Thyroid gland (tissue), 4 donors: ENCODE measurements at regions not wholly inside any gene's neighbourhood (a gene's known extent, or its start where the extent isn't known, plus 50 kb on each side); places are given as distances from the start of the nearest gene placed in this dataset.
A peak's percentile ranks its signal among the peaks of the same experiment; 100 is the strongest.
"Not testable (repeated sequence)": the region's sequence is repeated elsewhere in the genome, so short reads cannot be mapped to it uniquely, and the experiment has no call there.

Experiments used
- DNase-seq, 2 donors: peaks; one replicate each; pipeline ENCODE4 v3.0.0-alpha.2; 2019
- H3K27ac ChIP-seq, 3 donors: fragments of 200-600 bp; sonication (generic); 1 replicate in 2 of 3; 2 replicates in 1 of 3; pipeline ENCODE4 v1.5.1; 2016 to 2019; ENCODE audit warnings: mild to moderate bottlenecking in 1 of 3, moderate library complexity in 1 of 3
- H3K27me3 ChIP-seq: fragments of 200-600 bp; sonication (generic); one replicate; pipeline ENCODE4 v1.5.1; 2019
- H3K36me3 ChIP-seq, 2 donors: fragments of 200-600 bp; sonication (generic); one replicate each; pipeline ENCODE4 v1.5.1; 2016 to 2019
- H3K4me1 ChIP-seq, 2 donors: fragments of 200-600 bp; sonication (generic); one replicate each; pipeline ENCODE4 v1.5.1; 2017 to 2019
- H3K4me3 ChIP-seq, 3 donors: fragments of 200-600 bp; sonication (generic); replicated peaks in 1 of 3; 1 replicate in 2 of 3; 2 replicates in 1 of 3; pipeline ENCODE4 v1.5.1; 2016; ENCODE audit warnings: mild to moderate bottlenecking in 1 of 3
- H3K9me3 ChIP-seq: fragments of 200-600 bp; sonication (generic); one replicate; pipeline ENCODE4 v1.5.1; 2017
- CTCF ChIP-seq, 6 experiments: fragments of 200-600 bp in 3 of 6; fragments of 450-650 bp in 3 of 6; sonication (generic) in 3 of 6; IDR thresholded peaks; one replicate each; pipeline ENCODE4 v1.5.1; 2016 to 2019; ENCODE audit warnings: antibody characterized with exemption in 6 of 6, mild to moderate bottlenecking in 2 of 6, inconsistent platforms in 1 of 6, moderate library complexity in 1 of 6
- POLR2A ChIP-seq, 2 donors: fragments of 450-650 bp; IDR thresholded peaks; one replicate each; pipeline ENCODE4 v1.6.1; 2017; ENCODE audit warnings: antibody characterized with exemption in 2 of 2, mild to moderate bottlenecking in 2 of 2, moderate library complexity in 1 of 2
- WGBS, 2 donors: methylation state at CpG; one replicate each; pipeline ENCODE4 v1.1.5; 2017; 5-methylcytosine and 5-hydroxymethylcytosine counted together
- intact Hi-C: fragments of 100-400 bp; cut with DNase I; formaldehyde crosslinking; loops from one replicate; pipeline ENCODE4 v1.15.1; 2023

- DNase-seq = no peak
- intact Hi-C loops = no loop called here
- Histone ChIP-seq H3K4me3 (no peak overlapping the region), H3K36me3 (peaks cover 23 to 44% of the 10 kb centered on the region in 2 donors), H3K4me1 (peaks cover 0 to 7% of the 10 kb centered on the region in 2 donors), H3K27me3 (no peaks in the 10 kb centered on the region), H3K27ac (no peak overlapping the region), H3K9me3 (no peaks in the 10 kb centered on the region)
- WGBS, 2 donors = 93 to 96% methylated on average over 6 of the region's 6 CpGs
- TF ChIP-seq CTCF (IDR thresholded peaks at IDR 0.05) = no peak
- no peak for TF ChIP-seq POLR2A (IDR thresholded peaks at IDR 0.05)
Observed at GRCh38 chr6:144434308-144434990, 149.3 kb downstream of the UTRN start.

GRCh38 chr6:144435602-144436426 is 150.7 kb downstream of the UTRN start:
- H3K36me3 ChIP-seq = peaks cover 30 to 52% of the 10 kb centered on the region in 2 donors
- H3K27me3 ChIP-seq = no peaks in the 10 kb centered on the region
- no peak for TF ChIP-seq CTCF (IDR thresholded peaks at IDR 0.05)
- no peak for TF ChIP-seq POLR2A (IDR thresholded peaks at IDR 0.05)
- no peaks in the 10 kb centered on the region for H3K9me3 ChIP-seq
- no peak for DNase-seq
- no peak overlapping the region for H3K4me3 ChIP-seq
- intact Hi-C loops = no loop called here
- WGBS, 2 donors = 81 to 92% methylated on average over 5 of the region's 5 CpGs
- H3K27ac ChIP-seq = peak overlapping the region in 2 of 3 donors; percentile 19 to 21
- peaks cover 0 to 7% of the 10 kb centered on the region in 2 donors for H3K4me1 ChIP-seq

- 97 to 98% methylated on average over 4 of the region's 4 CpGs for WGBS, 2 donors
- TF ChIP-seq POLR2A (IDR thresholded peaks at IDR 0.05) (no peak), CTCF (IDR thresholded peaks at IDR 0.05) (no peak)
Observed at GRCh38 chr6:144437105-144437504, 152.0 kb downstream of the UTRN start.

GRCh38 chr6:144438103-144438502 is 153.0 kb downstream of the UTRN start:
- DNase-seq = no peak
- no peak for TF ChIP-seq POLR2A (IDR thresholded peaks at IDR 0.05)
- no peak for TF ChIP-seq CTCF (IDR thresholded peaks at IDR 0.05)
- Histone ChIP-seq H3K9me3 (no peaks in the 10 kb centered on the region), H3K27me3 (no peaks in the 10 kb centered on the region), H3K36me3 (peaks cover 44 to 55% of the 10 kb centered on the region in 2 donors), H3K4me1 (peaks cover 0 to 7% of the 10 kb centered on the region in 2 donors), H3K27ac (no peak overlapping the region), H3K4me3 (no peak overlapping the region)
- intact Hi-C loops = no loop called here
- WGBS, 2 donors = 94 to 96% methylated on average over 1 of the region's 1 CpG

More at GRCh38 chr6:144437105-144437504, 152.0 kb downstream of the UTRN start:
- no peaks in the 10 kb centered on the region for H3K9me3 ChIP-seq
- no peak for DNase-seq
- H3K27me3 ChIP-seq = no peaks in the 10 kb centered on the region
- peaks cover 43 to 58% of the 10 kb centered on the region in 2 donors for H3K36me3 ChIP-seq
- intact Hi-C loops = no loop called here
- H3K4me3 ChIP-seq = no peak overlapping the region
- H3K4me1 ChIP-seq = peaks cover 0 to 7% of the 10 kb centered on the region in 2 donors
- no peak overlapping the region for H3K27ac ChIP-seq

- Histone ChIP-seq H3K4me3 (no peak overlapping the region), H3K27ac (no peak overlapping the region), H3K36me3 (peaks cover 44 to 55% of the 10 kb centered on the region in 2 donors), H3K4me1 (peaks cover 0 to 7% of the 10 kb centered on the region in 2 donors), H3K27me3 (no peaks in the 10 kb centered on the region), H3K9me3 (no peaks in the 10 kb centered on the region)
- no peak for TF ChIP-seq CTCF (IDR thresholded peaks at IDR 0.05)
- no peak for TF ChIP-seq POLR2A (IDR thresholded peaks at IDR 0.05)
- 96% methylated on average over 4 of the region's 4 CpGs for WGBS, 2 donors
- DNase-seq = no peak
- intact Hi-C loops = no loop called here
Observed at GRCh38 chr6:144439016-144439415, 153.9 kb downstream of the UTRN start.

- WGBS, 2 donors = 98 to 100% methylated on average over 3 of the region's 3 CpGs
- H3K36me3 ChIP-seq = peaks cover 44 to 54% of the 10 kb centered on the region in 2 donors
Observed at GRCh38 chr6:144441801-144442200, 156.7 kb downstream of the UTRN start.

More at GRCh38 chr6:144441801-144442200, 156.7 kb downstream of the UTRN start:
- H3K4me1 ChIP-seq, H3K4me3 ChIP-seq, H3K27me3 ChIP-seq, intact Hi-C loops, H3K27ac ChIP-seq, H3K9me3 ChIP-seq, DNase-seq: not testable (repeated sequence)
